ENCODE measurements at regions not wholly inside any gene's neighbourhood (a gene's known extent, or its start where the extent isn't known, plus 50 kb on each side); places are given as distances from the start of the nearest gene placed in this dataset.

DNA sequence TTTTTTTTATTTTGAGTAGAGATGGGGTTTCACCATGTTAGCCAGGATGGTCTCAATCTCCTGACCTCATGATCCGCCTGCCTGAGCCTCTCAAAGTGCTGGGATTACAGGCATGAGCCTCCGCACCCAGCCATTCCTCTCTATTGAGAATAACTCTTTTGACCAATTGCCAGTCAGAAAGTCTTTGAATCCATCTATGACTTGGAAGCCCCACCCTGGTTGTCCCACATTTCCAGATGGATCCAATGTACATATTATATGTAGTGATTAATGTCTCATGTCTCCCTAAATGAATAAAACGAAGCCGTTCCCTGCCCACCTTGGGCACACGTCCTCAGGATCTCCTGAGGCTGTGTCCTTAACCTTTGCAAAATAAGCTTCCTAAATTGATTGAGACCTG, 228.3 kb upstream of the NLRP1 start:
- Mint-ChIP-seq H3K4me1 (peaks cover 20% of the 10 kb centered on the region), H3K4me3 (no peak overlapping the region), H3K27me3 (ENCODE audit: insufficient read depth, low read depth, poor library complexity) (peaks cover 9% of the 10 kb centered on the region), H3K27ac (no peak overlapping the region), H3K9me3 (peaks cover 54% of the 10 kb centered on the region), H3K36me3 (ENCODE audit: low read depth) (peaks cover 38% of the 10 kb centered on the region)
- Histone ChIP-seq H3K36me3 (ENCODE audit: insufficient read depth) (peaks cover 14% of the 10 kb centered on the region; the same call in 1 of the 2 replicates), H3K4me1 (ENCODE audit: insufficient read depth) (peaks cover 13% of the 10 kb centered on the region; the same call in 1 of the 2 replicates), H3K4me2 (no peak overlapping the region), H3K27me3 (ENCODE audit: insufficient read depth) (no peaks in the 10 kb centered on the region), H3F3A (replicated peaks; ENCODE audit: low read depth) (no peaks in the 10 kb centered on the region), H3K27ac (ENCODE audit: low read depth) (no peak overlapping the region), H3K79me2 (replicated peaks; ENCODE audit: insufficient read depth) (no peaks in the 10 kb centered on the region), H4K20me1 (replicated peaks; ENCODE audit: insufficient read depth) (no peaks in the 10 kb centered on the region), H3K4me3 (no peak overlapping the region), H2AFZ (no peak overlapping the region), H3K9me2 (ENCODE audit: insufficient read depth) (no peaks in the 10 kb centered on the region)
- no peak for DNase-seq (ENCODE audit: low spot score)
- ATAC-seq = no peak
- TF ChIP-seq, protein P1, sequence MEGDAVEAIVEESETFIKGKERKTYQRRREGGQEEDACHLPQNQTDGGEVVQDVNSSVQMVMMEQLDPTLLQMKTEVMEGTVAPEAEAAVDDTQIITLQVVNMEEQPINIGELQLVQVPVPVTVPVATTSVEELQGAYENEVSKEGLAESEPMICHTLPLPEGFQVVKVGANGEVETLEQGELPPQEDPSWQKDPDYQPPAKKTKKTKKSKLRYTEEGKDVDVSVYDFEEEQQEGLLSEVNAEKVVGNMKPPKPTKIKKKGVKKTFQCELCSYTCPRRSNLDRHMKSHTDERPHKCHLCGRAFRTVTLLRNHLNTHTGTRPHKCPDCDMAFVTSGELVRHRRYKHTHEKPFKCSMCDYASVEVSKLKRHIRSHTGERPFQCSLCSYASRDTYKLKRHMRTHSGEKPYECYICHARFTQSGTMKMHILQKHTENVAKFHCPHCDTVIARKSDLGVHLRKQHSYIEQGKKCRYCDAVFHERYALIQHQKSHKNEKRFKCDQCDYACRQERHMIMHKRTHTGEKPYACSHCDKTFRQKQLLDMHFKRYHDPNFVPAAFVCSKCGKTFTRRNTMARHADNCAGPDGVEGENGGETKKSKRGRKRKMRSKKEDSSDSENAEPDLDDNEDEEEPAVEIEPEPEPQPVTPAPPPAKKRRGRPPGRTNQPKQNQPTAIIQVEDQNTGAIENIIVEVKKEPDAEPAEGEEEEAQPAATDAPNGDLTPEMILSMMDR (conservative IDR thresholded peaks at IDR 0.05; ENCODE audit: low read depth in 2 of 2) = no peak
- TF ChIP-seq JUNB (IDR thresholded peaks at IDR 0.05; ENCODE audit: unreplicated experiment) (no peak), ZNF331 (CRISPR knock-in tag; IDR thresholded peaks at IDR 0.05; ENCODE audit: low read depth) (no peak), CREB1 (CRISPR knock-in tag; IDR thresholded peaks at IDR 0.05; ENCODE audit: low read depth) (no peak), EZH2phosphoT487 (IDR thresholded peaks at IDR 0.05; ENCODE audit: unreplicated experiment) (no peak), ZNF114 (CRISPR knock-in tag; IDR thresholded peaks at IDR 0.05) (no peak), NANOG (IDR thresholded peaks at IDR 0.05; ENCODE audit: borderline replicate concordance) (no peak), POLR2AphosphoS5 (IDR thresholded peaks at IDR 0.05; ENCODE audit: low read depth) (no peak), STAT1 (IDR thresholded peaks at IDR 0.05; ENCODE audit: unreplicated experiment) (no peak), EZH2 (IDR thresholded peaks at IDR 0.05; ENCODE audit: low read depth, unreplicated experiment) (no peak)
- TF ChIP-seq, protein P2, sequence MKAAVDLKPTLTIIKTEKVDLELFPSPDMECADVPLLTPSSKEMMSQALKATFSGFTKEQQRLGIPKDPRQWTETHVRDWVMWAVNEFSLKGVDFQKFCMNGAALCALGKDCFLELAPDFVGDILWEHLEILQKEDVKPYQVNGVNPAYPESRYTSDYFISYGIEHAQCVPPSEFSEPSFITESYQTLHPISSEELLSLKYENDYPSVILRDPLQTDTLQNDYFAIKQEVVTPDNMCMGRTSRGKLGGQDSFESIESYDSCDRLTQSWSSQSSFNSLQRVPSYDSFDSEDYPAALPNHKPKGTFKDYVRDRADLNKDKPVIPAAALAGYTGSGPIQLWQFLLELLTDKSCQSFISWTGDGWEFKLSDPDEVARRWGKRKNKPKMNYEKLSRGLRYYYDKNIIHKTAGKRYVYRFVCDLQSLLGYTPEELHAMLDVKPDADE (IDR thresholded peaks at IDR 0.05) = no peak
- TF ChIP-seq, protein P3, sequence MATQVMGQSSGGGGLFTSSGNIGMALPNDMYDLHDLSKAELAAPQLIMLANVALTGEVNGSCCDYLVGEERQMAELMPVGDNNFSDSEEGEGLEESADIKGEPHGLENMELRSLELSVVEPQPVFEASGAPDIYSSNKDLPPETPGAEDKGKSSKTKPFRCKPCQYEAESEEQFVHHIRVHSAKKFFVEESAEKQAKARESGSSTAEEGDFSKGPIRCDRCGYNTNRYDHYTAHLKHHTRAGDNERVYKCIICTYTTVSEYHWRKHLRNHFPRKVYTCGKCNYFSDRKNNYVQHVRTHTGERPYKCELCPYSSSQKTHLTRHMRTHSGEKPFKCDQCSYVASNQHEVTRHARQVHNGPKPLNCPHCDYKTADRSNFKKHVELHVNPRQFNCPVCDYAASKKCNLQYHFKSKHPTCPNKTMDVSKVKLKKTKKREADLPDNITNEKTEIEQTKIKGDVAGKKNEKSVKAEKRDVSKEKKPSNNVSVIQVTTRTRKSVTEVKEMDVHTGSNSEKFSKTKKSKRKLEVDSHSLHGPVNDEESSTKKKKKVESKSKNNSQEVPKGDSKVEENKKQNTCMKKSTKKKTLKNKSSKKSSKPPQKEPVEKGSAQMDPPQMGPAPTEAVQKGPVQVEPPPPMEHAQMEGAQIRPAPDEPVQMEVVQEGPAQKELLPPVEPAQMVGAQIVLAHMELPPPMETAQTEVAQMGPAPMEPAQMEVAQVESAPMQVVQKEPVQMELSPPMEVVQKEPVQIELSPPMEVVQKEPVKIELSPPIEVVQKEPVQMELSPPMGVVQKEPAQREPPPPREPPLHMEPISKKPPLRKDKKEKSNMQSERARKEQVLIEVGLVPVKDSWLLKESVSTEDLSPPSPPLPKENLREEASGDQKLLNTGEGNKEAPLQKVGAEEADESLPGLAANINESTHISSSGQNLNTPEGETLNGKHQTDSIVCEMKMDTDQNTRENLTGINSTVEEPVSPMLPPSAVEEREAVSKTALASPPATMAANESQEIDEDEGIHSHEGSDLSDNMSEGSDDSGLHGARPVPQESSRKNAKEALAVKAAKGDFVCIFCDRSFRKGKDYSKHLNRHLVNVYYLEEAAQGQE (IDR thresholded peaks at IDR 0.05; ENCODE audit: unreplicated experiment) = no peak
- TF ChIP-seq, protein P4, sequence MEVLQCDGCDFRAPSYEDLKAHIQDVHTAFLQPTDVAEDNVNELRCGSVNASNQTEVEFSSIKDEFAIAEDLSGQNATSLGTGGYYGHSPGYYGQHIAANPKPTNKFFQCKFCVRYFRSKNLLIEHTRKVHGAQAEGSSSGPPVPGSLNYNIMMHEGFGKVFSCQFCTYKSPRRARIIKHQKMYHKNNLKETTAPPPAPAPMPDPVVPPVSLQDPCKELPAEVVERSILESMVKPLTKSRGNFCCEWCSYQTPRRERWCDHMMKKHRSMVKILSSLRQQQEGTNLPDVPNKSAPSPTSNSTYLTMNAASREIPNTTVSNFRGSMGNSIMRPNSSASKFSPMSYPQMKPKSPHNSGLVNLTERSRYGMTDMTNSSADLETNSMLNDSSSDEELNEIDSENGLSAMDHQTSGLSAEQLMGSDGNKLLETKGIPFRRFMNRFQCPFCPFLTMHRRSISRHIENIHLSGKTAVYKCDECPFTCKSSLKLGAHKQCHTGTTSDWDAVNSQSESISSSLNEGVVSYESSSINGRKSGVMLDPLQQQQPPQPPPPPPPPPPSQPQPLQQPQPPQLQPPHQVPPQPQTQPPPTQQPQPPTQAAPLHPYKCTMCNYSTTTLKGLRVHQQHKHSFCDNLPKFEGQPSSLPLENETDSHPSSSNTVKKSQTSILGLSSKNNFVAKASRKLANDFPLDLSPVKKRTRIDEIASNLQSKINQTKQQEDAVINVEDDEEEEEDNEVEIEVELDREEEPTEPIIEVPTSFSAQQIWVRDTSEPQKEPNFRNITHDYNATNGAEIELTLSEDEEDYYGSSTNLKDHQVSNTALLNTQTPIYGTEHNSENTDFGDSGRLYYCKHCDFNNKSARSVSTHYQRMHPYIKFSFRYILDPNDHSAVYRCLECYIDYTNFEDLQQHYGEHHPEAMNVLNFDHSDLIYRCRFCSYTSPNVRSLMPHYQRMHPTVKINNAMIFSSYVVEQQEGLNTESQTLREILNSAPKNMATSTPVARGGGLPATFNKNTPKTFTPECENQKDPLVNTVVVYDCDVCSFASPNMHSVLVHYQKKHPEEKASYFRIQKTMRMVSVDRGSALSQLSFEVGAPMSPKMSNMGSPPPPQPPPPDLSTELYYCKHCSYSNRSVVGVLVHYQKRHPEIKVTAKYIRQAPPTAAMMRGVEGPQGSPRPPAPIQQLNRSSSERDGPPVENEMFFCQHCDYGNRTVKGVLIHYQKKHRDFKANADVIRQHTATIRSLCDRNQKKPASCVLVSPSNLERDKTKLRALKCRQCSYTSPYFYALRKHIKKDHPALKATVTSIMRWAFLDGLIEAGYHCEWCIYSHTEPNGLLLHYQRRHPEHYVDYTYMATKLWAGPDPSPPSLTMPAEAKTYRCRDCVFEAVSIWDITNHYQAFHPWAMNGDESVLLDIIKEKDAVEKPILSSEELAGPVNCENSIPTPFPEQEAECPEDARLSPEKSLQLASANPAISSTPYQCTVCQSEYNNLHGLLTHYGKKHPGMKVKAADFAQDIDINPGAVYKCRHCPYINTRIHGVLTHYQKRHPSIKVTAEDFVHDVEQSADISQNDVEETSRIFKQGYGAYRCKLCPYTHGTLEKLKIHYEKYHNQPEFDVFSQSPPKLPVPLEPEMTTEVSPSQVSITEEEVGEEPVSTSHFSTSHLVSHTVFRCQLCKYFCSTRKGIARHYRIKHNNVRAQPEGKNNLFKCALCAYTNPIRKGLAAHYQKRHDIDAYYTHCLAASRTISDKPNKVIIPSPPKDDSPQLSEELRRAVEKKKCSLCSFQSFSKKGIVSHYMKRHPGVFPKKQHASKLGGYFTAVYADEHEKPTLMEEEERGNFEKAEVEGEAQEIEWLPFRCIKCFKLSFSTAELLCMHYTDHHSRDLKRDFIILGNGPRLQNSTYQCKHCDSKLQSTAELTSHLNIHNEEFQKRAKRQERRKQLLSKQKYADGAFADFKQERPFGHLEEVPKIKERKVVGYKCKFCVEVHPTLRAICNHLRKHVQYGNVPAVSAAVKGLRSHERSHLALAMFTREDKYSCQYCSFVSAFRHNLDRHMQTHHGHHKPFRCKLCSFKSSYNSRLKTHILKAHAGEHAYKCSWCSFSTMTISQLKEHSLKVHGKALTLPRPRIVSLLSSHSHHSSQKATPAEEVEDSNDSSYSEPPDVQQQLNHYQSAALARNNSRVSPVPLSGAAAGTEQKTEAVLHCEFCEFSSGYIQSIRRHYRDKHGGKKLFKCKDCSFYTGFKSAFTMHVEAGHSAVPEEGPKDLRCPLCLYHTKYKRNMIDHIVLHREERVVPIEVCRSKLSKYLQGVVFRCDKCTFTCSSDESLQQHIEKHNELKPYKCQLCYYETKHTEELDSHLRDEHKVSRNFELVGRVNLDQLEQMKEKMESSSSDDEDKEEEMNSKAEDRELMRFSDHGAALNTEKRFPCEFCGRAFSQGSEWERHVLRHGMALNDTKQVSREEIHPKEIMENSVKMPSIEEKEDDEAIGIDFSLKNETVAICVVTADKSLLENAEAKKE (CRISPR knock-in tag; IDR thresholded peaks at IDR 0.05) = no peak
